ENCODE measurements at regions not wholly inside any gene's neighbourhood (a gene's known extent, or its start where the extent isn't known, plus 50 kb on each side); places are given as distances from the start of the nearest gene placed in this dataset.

DNA sequence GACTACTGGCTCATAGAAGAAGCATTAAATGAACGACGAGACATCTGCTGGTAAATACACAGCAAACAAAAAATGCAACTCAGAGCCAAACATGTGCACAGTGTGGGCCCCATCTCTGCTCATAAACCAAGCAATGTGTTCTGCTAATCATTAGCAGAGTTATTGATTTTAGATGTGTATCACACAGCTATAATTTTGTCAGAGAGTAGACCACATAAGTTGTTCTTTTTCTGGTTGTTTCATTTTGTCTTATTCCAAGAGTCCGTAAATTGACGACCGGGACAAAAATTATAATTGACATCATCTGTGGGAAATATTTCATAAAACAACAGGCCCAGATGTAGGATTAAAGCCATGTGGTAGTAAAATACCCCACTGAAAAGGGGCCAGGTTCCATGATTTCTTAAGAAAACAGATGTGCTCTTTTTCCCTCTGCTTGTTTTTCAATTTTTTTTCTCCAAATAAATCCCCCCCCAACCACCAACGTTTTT, 423.6 kb downstream of the HAO1 start:
- CTCF ChIA-PET = no interaction called here

More for the DNA sequence above, 423.6 kb downstream of the HAO1 start:
- 4% methylated on average over 6 of the region's 6 CpGs for WGBS (ENCODE audit: low lambda C conversion rate)
- H4K20me1 ChIP-seq (ENCODE audit: insufficient read depth) = no peaks in the 10 kb centered on the region
- no peaks in the 10 kb centered on the region for H3K36me3 ChIP-seq (replicated peaks in 1 of 2; ENCODE audit: control insufficient read depth in 1 of 2, insufficient read depth in 2 of 2, low read length in 1 of 2)
- H2AFZ ChIP-seq (ENCODE audit: low read depth) = no peak overlapping the region
- no peak overlapping the region for H3K9ac ChIP-seq
- no peak overlapping the region for H3K4me2 ChIP-seq
- no peak overlapping the region for H3K4me3 ChIP-seq (ENCODE audit: low read depth in 2 of 2, low read length in 1 of 2)
- TF ChIP-seq, protein P1, sequence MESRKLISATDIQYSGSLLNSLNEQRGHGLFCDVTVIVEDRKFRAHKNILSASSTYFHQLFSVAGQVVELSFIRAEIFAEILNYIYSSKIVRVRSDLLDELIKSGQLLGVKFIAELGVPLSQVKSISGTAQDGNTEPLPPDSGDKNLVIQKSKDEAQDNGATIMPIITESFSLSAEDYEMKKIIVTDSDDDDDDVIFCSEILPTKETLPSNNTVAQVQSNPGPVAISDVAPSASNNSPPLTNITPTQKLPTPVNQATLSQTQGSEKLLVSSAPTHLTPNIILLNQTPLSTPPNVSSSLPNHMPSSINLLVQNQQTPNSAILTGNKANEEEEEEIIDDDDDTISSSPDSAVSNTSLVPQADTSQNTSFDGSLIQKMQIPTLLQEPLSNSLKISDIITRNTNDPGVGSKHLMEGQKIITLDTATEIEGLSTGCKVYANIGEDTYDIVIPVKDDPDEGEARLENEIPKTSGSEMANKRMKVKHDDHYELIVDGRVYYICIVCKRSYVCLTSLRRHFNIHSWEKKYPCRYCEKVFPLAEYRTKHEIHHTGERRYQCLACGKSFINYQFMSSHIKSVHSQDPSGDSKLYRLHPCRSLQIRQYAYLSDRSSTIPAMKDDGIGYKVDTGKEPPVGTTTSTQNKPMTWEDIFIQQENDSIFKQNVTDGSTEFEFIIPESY (IDR thresholded peaks at IDR 0.05; ENCODE audit: borderline replicate concordance, low read depth) = no peak
- no peak for TF ChIP-seq GABPA (IDR thresholded peaks at IDR 0.05; ENCODE audit: low read depth)
- TF ChIP-seq NFIC (IDR thresholded peaks at IDR 0.05; ENCODE audit: borderline replicate concordance) = no peak
- TF ChIP-seq TEAD4 (IDR thresholded peaks at IDR 0.05; ENCODE audit: borderline replicate concordance, insufficient read depth) = no peak
- no peak for TF ChIP-seq RAD21 (IDR thresholded peaks at IDR 0.05; ENCODE audit: low read length)
- TF ChIP-seq RXRA (IDR thresholded peaks at IDR 0.05; ENCODE audit: borderline replicate concordance, low read depth) = no peak
- no peak for TF ChIP-seq NRF1 (IDR thresholded peaks at IDR 0.05; ENCODE audit: low read depth, low read length)
- TF ChIP-seq, protein P2, sequence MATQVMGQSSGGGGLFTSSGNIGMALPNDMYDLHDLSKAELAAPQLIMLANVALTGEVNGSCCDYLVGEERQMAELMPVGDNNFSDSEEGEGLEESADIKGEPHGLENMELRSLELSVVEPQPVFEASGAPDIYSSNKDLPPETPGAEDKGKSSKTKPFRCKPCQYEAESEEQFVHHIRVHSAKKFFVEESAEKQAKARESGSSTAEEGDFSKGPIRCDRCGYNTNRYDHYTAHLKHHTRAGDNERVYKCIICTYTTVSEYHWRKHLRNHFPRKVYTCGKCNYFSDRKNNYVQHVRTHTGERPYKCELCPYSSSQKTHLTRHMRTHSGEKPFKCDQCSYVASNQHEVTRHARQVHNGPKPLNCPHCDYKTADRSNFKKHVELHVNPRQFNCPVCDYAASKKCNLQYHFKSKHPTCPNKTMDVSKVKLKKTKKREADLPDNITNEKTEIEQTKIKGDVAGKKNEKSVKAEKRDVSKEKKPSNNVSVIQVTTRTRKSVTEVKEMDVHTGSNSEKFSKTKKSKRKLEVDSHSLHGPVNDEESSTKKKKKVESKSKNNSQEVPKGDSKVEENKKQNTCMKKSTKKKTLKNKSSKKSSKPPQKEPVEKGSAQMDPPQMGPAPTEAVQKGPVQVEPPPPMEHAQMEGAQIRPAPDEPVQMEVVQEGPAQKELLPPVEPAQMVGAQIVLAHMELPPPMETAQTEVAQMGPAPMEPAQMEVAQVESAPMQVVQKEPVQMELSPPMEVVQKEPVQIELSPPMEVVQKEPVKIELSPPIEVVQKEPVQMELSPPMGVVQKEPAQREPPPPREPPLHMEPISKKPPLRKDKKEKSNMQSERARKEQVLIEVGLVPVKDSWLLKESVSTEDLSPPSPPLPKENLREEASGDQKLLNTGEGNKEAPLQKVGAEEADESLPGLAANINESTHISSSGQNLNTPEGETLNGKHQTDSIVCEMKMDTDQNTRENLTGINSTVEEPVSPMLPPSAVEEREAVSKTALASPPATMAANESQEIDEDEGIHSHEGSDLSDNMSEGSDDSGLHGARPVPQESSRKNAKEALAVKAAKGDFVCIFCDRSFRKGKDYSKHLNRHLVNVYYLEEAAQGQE (IDR thresholded peaks at IDR 0.05; ENCODE audit: low read depth, low read length) = no peak
- TF ChIP-seq MEF2A (IDR thresholded peaks at IDR 0.05; ENCODE audit: borderline replicate concordance, low read depth) = no peak
- TF ChIP-seq, protein P3, sequence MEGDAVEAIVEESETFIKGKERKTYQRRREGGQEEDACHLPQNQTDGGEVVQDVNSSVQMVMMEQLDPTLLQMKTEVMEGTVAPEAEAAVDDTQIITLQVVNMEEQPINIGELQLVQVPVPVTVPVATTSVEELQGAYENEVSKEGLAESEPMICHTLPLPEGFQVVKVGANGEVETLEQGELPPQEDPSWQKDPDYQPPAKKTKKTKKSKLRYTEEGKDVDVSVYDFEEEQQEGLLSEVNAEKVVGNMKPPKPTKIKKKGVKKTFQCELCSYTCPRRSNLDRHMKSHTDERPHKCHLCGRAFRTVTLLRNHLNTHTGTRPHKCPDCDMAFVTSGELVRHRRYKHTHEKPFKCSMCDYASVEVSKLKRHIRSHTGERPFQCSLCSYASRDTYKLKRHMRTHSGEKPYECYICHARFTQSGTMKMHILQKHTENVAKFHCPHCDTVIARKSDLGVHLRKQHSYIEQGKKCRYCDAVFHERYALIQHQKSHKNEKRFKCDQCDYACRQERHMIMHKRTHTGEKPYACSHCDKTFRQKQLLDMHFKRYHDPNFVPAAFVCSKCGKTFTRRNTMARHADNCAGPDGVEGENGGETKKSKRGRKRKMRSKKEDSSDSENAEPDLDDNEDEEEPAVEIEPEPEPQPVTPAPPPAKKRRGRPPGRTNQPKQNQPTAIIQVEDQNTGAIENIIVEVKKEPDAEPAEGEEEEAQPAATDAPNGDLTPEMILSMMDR (IDR thresholded peaks at IDR 0.05) = no peak
- TF ChIP-seq, protein P4, sequence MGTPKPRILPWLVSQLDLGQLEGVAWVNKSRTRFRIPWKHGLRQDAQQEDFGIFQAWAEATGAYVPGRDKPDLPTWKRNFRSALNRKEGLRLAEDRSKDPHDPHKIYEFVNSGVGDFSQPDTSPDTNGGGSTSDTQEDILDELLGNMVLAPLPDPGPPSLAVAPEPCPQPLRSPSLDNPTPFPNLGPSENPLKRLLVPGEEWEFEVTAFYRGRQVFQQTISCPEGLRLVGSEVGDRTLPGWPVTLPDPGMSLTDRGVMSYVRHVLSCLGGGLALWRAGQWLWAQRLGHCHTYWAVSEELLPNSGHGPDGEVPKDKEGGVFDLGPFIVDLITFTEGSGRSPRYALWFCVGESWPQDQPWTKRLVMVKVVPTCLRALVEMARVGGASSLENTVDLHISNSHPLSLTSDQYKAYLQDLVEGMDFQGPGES (IDR thresholded peaks at IDR 0.05; ENCODE audit: low read depth, low read length) = no peak
- no peak for TF ChIP-seq SIN3A (IDR thresholded peaks at IDR 0.05; ENCODE audit: borderline replicate concordance, low read depth, low read length)
- no peak for TF ChIP-seq EZH2phosphoT487 (IDR thresholded peaks at IDR 0.05; ENCODE audit: borderline replicate concordance, low read depth)
- TF ChIP-seq, protein P5, sequence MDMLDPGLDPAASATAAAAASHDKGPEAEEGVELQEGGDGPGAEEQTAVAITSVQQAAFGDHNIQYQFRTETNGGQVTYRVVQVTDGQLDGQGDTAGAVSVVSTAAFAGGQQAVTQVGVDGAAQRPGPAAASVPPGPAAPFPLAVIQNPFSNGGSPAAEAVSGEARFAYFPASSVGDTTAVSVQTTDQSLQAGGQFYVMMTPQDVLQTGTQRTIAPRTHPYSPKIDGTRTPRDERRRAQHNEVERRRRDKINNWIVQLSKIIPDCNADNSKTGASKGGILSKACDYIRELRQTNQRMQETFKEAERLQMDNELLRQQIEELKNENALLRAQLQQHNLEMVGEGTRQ (IDR thresholded peaks at IDR 0.05; ENCODE audit: borderline replicate concordance, low read depth, low read length) = no peak
- no peak for TF ChIP-seq RFX5 (IDR thresholded peaks at IDR 0.05; ENCODE audit: low read length)
- TF ChIP-seq CHD2 (IDR thresholded peaks at IDR 0.05; ENCODE audit: low read length, partially characterized antibody) = no peak
- no peak for TF ChIP-seq YY1 (IDR thresholded peaks at IDR 0.05; ENCODE audit: low read depth)
- H3F3A ChIP-seq (replicated peaks; ENCODE audit: insufficient read depth) = no peaks in the 10 kb centered on the region
- H3K27me3 ChIP-seq (ENCODE audit: insufficient read depth) = no peaks in the 10 kb centered on the region
- H3K79me2 ChIP-seq (ENCODE audit: insufficient read depth) = no peaks in the 10 kb centered on the region
- H3K9me2 ChIP-seq = no peaks in the 10 kb centered on the region
- H3K9me3 ChIP-seq = no peaks in the 10 kb centered on the region
- POLR2A ChIA-PET = no interaction called here
- H3K27ac ChIP-seq (ENCODE audit: low read depth in 2 of 2, low read length in 1 of 2) = no peak overlapping the region
- DNase-seq = peak; percentile 1
- H3K4me1 ChIP-seq (ENCODE audit: control insufficient read depth in 1 of 2, insufficient read depth in 2 of 2, low read depth in 1 of 2, low read length in 1 of 2) = no peaks in the 10 kb centered on the region
